GM18519 (cell line): ENCODE measurements at regions not wholly inside any gene's neighbourhood (a gene's known extent, or its start where the extent isn't known, plus 50 kb on each side); places are given as distances from the start of the nearest gene placed in this dataset.
"Not testable (repeated sequence)": the region's sequence is repeated elsewhere in the genome, so short reads cannot be mapped to it uniquely, and the experiment has no call there.

ENCODE experiments used
- ATAC-seq: cut with Tn5 transposase; IDR thresholded peaks from one replicate; pipeline ENCODE4 v1.9.1; 2021; ENCODE audit warnings: mild to moderate bottlenecking, moderate library complexity; ENCODE audit not compliant: unreplicated experiment, low FRiP score

- no peak for ATAC-seq
Measured at GRCh38 chr20:57787151-57787989, 77.6 kb upstream of the PMEPA1 start.

DNA sequence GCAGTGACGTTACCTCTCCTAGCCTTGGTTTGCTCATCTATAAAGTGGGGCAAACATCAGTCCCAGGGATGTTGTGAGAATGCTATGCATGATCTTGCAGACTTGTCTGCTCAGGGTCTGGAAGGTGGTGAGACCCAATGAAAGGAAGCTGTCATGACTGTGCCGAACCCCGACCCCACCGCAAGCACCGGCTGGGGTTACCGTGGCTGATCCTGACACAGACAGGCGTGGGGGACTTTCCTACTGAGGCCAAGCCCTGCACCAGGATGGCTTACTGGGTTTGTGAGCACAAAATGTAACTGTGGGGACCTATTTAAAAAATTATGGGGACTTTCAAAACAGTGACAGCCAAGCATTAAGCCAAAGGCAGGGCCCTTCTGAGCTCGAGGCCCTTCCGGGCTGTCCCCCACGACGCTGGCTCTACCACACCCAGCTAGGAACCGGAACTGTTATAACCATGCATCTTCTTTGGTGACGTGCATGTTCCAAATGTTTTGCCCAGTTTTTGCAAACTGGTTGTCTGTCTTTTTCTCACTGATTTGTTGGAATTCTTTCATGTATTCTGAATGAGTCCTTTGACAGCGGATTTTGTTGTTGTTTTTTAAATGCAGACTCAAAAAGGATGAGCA lies 76.6 kb upstream of the PMEPA1 start:
- no peak for ATAC-seq

- no peak for ATAC-seq
Measured at GRCh38 chr20:57785720-57786119, 75.9 kb upstream of the PMEPA1 start.

- ATAC-seq: no peak
Measured at GRCh38 chr20:57785061-57785460, 75.2 kb upstream of the PMEPA1 start.

DNA sequence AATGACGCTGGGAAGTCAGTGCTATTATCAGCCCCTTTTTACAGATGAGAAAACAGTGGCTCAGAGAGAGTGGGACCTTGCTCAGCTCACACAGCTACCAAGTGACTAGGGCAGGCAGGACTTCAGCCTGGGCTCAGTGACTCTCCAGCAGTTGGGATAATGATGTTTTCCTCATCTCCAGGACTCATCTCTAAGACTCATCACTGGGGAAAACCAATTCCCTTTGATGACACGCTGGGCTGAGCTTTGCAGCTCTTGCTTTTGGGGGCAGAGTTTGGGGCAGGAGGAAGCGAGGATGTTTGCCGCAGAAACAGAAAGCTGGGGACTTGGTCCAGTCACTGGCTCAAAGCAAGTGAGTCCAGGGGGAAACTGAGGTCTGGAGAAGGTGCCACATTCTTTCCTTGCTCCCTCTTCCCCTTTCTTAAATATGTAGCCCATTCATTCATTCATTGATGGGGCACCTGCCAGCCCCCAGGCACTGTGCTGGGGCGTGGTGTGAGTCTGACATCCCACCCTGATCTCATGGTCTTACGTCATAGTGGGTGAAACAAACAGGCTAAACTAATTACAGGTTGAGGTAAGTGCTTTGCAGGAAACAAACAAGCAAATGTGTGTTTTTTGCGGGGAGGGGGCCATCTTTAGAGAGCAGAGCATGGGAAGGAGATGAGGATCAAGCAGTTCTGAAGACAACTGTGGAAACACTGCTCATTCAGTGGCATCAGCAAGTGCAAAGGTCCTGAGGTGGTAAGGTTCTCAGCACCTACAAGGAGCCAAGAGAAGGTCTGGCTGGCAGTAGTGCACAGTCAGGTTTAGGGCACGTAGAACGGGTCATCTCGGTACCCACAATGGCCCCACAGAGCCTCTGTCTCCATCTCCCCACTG lies 74.4 kb upstream of the PMEPA1 start:
- ATAC-seq: no peak

DNA sequence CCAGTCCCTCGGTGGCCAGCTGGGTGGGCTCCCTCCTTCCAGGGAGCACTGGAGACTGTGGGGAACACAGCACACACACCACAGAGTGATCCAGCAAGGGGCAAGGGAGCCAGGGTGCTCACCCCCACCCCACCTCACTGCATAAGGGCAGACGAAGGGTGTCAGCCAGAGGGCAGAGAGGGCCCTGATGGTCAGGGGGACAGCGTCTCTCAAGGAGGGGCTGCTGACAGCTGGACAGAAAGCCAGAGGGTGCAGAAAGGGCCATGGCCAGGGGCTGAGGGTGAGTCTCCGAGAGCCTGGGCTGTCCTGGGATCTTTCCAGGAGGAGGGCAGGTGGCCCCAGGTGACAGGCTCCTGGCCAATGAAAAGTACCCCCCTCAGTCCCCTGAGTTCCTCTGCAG lies 73.4 kb upstream of the PMEPA1 start:
- no peak for ATAC-seq

DNA sequence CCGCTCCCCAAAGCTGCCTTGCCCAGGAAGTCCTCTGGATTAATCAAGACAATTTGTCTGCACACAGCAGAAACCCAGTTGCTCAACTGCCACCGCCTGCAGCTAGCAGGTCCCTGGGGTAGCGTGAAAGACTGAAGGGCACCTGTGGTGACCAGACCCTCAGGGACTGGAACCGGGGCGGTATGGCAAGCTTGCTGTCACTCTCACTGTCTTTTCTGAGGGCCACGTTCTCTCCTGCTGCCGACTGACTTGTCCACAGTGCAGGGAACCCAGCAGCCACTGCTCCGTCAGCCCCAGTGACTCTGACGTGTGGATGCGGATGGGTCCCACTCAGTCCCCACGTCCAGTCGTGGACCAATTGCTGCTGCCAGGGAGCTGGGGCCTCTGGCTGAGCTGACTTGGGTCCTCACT lies 72.8 kb upstream of the PMEPA1 start:
- ATAC-seq: no peak

GRCh38 chr20:57781901-57782300 lies 72.1 kb upstream of the PMEPA1 start:
- ATAC-seq: no peak

DNA sequence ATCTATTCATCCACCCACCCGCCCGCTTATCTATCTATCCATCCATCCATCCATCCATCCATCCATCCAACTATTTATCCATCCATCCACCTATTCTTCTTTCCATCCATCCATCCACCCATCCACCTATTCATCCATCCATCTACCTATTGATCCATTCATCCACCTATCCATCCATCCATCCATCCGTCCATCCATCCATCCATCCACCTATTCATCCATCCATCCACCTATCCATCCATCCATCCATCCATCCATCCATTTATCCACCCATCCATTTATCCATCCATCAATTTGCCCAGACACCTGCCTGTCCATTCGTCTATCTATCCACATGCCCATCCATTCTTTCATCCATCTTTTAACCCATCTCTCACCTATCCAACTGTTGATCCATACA lies 71.1 kb upstream of the PMEPA1 start:
- ATAC-seq: no peak

- ATAC-seq: no peak
Measured at GRCh38 chr20:57780398-57780797, 70.6 kb upstream of the PMEPA1 start.

DNA sequence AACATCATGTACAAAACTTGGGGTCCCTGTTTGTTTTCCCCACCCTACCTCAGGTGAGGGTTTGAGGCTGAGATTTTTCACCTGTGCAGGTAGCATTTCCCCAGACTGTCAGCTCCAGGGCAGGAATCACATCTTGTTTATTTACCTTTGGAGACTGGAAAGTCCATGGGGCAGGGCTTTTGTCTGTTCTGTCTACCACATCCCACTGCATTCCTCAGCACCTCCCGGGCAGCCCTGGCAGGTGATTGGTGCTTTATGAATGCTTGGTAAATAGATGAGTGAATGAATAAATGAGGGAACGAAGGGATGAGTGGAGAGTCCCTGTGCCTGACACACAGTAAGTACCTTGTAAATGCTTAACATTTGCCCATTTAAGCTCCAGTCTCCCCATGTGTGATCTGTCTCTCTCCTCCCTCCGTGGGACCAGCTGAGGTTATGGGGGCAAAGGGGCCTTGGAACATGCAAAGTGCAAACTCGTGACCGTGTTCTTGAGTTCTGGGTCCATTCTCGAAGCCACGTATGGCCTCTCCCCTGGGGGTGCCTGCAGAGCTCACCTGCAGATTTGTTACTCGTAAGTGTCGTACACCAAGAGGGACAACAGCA lies 69.7 kb upstream of the PMEPA1 start:
- no peak for ATAC-seq

- no peak for ATAC-seq
Measured at GRCh38 chr20:57777911-57778310, 68.1 kb upstream of the PMEPA1 start.

DNA sequence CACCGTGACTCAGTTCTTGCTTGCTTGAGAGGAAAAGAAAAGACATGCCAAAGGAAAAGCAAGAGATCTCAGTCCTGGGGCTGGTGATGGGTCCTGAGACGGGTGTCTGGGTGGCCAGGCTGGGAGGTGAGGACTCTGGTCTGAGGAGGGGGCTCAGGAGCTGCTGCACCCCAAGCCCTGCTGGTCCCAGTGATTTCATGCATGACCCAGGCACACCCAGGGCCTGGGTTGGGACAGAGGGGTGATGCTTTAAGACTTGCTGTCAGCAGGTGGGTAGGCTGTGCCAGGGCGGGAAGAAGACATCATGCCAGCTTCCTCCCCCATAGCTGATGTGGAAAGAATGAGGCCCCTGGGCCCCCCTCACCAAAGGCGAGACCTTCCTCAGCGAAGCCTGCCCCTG lies 65.1 kb upstream of the PMEPA1 start:
- no peak for ATAC-seq

DNA sequence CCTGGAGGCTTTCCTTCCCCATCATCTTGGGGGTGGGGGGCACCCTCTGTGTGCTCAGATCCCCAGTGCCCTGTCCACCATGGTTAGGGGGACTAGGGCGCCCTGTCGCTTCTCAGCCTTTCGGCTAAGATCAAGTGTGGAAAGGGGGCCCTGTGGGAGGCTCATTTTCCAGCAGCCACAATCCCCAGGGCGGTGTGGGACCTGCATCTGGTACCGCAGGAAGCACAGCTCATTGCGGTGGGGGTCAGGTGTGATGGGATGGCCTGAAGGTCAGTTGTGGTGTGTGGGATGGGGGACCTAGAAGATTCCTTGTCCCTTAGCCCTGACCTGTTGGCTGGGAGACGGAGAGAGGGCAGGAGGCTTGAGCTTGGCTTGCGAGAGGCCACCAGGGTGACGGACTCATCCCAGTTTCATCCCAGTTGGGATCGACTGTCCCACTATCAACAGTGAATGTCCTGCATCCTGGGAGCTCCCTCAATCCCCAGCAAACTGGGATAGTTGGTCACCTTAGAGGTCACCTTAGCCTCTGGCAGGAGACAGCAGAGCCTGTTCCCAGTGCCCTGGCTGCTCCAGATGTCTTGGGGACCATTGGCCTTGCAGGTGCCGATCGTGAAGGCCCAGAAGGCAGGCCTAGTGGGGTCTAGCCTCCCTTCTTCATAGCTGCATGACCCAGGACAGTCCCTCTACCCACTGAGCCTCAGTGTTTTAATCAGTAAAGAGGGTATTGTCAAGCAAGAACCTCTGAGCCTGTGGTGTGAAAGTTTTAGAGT lies 64.5 kb upstream of the PMEPA1 start:
- no peak for ATAC-seq

- ATAC-seq: no peak
Measured at GRCh38 chr20:57773059-57773815, 63.4 kb upstream of the PMEPA1 start.

DNA sequence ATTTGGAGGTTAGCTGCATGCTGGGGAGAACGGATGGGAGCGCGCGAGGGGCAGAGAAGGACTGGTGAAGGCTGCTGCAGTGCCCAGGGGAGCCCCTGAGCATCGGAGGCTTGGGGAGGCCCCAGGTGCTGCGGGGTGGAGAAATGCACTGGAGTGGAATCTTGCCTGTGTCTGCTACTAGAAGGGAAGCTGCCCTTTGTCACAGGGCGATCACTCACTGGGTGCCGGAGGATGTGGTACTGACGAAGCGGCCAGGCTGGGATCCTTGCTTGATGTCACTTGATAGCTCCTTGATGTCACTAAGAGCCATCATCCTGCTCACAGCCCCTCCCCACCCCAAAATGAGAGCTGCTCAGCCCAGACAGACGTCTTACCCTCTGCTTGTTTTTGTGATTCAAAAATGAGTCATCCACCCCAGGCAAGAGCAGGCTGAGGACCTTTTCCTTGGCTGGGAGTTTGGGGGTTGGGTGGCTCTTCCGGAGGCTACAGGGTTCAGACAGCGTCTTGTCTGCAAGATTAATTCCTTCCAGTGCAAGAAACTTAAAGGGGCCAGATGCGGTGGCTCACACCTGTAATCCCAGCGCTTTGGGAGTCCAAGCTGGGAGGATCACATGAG lies 62.6 kb upstream of the PMEPA1 start:
- no peak for ATAC-seq

DNA sequence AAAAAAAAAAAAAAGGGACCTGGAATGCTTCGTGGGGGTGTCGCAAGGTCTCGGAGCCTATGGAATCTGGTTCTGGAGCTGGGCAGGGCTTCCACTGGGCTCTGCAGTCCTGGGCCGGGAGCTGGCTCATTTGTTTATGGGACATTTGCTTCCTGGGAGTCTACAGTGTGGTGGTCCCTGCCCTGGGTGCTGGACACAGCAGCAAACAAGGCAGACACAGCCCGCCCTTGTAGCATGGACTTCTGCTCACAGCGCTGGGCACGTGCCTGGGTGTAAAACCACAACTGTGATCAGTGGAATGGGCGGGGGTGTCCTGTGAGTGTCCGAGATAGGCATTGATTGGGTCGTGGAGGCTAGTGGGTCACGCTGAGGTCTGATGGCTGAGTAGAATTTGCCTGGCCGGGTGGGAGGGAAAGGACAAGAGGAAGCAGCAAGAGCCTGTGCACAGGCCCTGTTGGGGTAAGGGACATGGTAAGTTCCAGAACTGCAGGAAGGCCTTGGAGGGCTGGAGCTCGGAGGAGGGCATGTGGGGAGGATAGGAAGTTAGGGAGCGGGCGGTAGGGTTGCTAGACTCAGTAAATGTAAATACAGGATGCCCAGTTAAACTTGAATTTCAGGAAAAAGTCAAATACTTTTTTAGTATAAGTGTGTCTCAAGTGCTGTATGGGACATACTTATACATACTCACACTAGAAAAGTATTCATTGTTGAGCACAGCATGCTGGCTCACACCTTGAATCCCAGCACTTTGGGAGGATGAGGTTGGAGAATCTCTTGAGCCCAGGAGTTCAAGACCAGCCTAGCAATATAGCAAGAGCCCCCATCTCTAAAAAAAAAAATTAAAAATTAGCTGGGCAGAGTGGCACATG lies 61.3 kb upstream of the PMEPA1 start:
- ATAC-seq: no peak

GRCh38 chr20:57770401-57770800 lies 60.6 kb upstream of the PMEPA1 start:
- not testable (repeated sequence) for ATAC-seq
